ENCODE measurements at regions not wholly inside any gene's neighbourhood (a gene's known extent, or its start where the extent isn't known, plus 50 kb on each side); places are given as distances from the start of the nearest gene placed in this dataset.

GRCh38 chrY:8644926-8645325 is 692.3 kb upstream of the TSPY4 start:
- TF ChIP-seq CTCF (IDR thresholded peaks at IDR 0.05) (no peak), ZFX (IDR thresholded peaks at IDR 0.05; ENCODE audit: borderline replicate concordance) (no peak)
- H3K27ac ChIP-seq = no peak overlapping the region

- H3K27ac ChIP-seq = no peak overlapping the region
- TF ChIP-seq CTCF (IDR thresholded peaks at IDR 0.05) (no peak), ZFX (IDR thresholded peaks at IDR 0.05; ENCODE audit: borderline replicate concordance) (no peak)
Observed at GRCh38 chrY:8652445-8652844, 684.8 kb upstream of the TSPY4 start.

- no peak for TF ChIP-seq ZFX (IDR thresholded peaks at IDR 0.05; ENCODE audit: borderline replicate concordance)
- no peak for TF ChIP-seq CTCF (IDR thresholded peaks at IDR 0.05)
- H3K27ac ChIP-seq = no peak overlapping the region
Observed at GRCh38 chrY:8655017-8655416, 682.2 kb upstream of the TSPY4 start.

- H3K27ac ChIP-seq = no peak overlapping the region
- TF ChIP-seq ZFX (IDR thresholded peaks at IDR 0.05; ENCODE audit: borderline replicate concordance) (no peak), CTCF (IDR thresholded peaks at IDR 0.05) (no peak)
Observed at GRCh38 chrY:8656101-8656500, 681.2 kb upstream of the TSPY4 start.

GRCh38 chrY:8656515-8656914 is 680.7 kb upstream of the TSPY4 start:
- no peak for TF ChIP-seq CTCF (IDR thresholded peaks at IDR 0.05)
- no peak for TF ChIP-seq ZFX (IDR thresholded peaks at IDR 0.05; ENCODE audit: borderline replicate concordance)
- no peak overlapping the region for H3K27ac ChIP-seq

GRCh38 chrY:8659721-8660120 is 677.5 kb upstream of the TSPY4 start:
- no peak for TF ChIP-seq ZFX (IDR thresholded peaks at IDR 0.05; ENCODE audit: borderline replicate concordance)
- no peak for TF ChIP-seq CTCF (IDR thresholded peaks at IDR 0.05)
- H3K27ac ChIP-seq = no peak overlapping the region

GRCh38 chrY:8673896-8674295 is 663.4 kb upstream of the TSPY4 start:
- H3K27ac ChIP-seq = no peak overlapping the region
- TF ChIP-seq CTCF (IDR thresholded peaks at IDR 0.05) = no peak
- no peak for TF ChIP-seq ZFX (IDR thresholded peaks at IDR 0.05; ENCODE audit: borderline replicate concordance)

Measured in 22Rv1 (cell line).